GM18951 (cell line): ENCODE measurements at regions not wholly inside any gene's neighbourhood (a gene's known extent, or its start where the extent isn't known, plus 50 kb on each side); places are given as distances from the start of the nearest gene placed in this dataset.

Experiments
- POLR2A ChIP-seq: IDR thresholded peaks from 4 replicates; pipeline ENCODE4 v1.6.1; 2011; ENCODE audit warnings: mild to moderate bottlenecking; ENCODE audit not compliant: insufficient read length, insufficient read depth; ENCODE audit errors: extremely low read depth
- in situ Hi-C: fragments of 300-500 bp; cut with MboI; formaldehyde crosslinking; loops from one replicate; pipeline ENCODE4 v1.12.0; 2022; ENCODE audit warnings: low sequenced_read_pairs, mixed read lengths, inconsistent platforms; ENCODE audit not compliant: unreplicated experiment

GRCh38 chr9:23220957-23221356 is 605.1 kb downstream of the ELAVL2 start:
- no peak for TF ChIP-seq POLR2A
- in situ Hi-C loops: no loop called here

GRCh38 chr9:23229890-23230317 is 596.1 kb downstream of the ELAVL2 start:
- TF ChIP-seq POLR2A: no peak
- in situ Hi-C loops: no loop called here

DNA sequence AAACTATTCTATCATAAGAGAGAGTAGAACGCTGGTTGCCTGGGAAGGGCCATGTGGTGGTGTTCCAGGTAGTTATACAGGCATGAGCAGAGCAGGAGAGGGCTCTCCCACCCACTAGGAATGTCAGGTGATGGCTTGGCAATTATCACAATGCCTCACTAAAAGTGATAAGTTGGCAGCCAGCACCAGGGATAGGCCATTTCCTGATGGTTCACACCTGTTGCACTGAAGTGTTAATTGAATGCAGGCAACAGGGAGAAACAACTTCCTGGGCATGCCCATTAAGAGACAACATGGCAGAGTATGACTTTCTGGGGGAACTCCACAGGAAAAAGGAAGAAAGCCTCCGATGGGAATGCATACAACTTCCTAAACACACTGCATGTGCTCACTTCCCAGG is 593.2 kb downstream of the ELAVL2 start:
- in situ Hi-C loops: no loop called here
- TF ChIP-seq POLR2A: no peak

DNA sequence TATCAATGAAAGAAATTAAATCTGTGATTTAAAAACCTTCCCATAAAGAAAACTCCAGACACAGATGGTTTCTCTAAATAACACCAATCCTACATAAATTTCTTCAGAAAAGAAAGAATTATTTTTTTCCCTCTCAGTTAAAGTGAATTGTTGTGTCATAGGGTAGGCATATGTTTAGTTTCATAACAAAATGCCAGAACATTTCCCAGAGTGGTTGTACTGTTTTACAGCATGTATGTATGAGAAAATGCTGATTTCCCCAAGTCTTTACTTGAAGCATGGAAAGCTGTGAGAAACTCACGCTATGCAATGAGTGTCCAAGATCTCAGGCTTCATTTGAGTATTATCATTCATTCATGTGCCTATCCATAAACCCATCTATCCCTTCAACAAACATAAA is 582.5 kb downstream of the ELAVL2 start:
- no peak for TF ChIP-seq POLR2A
- in situ Hi-C loops: no loop called here

DNA sequence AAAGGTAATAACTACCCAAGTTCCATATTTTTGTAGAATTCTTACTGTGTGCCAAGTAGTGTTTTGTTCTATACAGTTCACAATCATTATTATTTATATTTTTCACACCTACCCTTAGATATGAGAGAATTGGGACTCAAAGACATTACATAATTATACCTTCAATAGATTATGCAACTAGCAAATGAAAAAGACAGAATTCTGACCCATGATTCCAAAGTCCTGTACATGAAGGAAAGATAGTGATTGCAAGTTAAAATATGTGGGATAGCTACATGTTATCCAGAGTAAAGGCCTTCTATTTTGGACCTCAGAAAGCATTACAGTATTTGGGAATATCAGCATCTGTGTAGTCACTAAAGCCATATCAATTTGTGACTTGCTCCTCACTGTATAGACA is 581.0 kb downstream of the ELAVL2 start:
- in situ Hi-C loops: no loop called here
- no peak for TF ChIP-seq POLR2A

GRCh38 chr9:23254404-23255184 is 571.4 kb downstream of the ELAVL2 start:
- in situ Hi-C loops: no loop called here
- TF ChIP-seq POLR2A: no peak

- in situ Hi-C loops: no loop called here
- TF ChIP-seq POLR2A: no peak
Measured at GRCh38 chr9:23255346-23255745, 570.7 kb downstream of the ELAVL2 start.

DNA sequence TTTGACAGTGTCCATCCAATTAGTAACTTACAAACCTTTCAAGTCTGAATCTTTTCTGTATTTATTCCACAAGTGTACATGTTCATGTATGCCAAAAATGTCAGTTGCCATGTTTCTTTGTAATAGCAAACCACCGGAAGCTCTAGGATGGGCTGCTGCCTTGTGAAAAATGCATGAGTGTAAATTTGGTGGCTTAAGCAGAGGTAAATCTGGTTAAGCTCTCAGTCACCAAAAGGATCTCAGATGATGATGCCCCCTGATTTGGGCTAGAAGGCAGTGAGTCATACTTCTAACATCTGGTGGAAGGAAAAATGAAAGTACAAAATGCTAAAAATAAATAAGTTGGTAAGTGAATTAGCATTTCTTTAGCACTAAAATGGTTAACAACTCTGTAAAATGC is 567.5 kb downstream of the ELAVL2 start:
- in situ Hi-C loops: no loop called here
- TF ChIP-seq POLR2A: no peak

DNA sequence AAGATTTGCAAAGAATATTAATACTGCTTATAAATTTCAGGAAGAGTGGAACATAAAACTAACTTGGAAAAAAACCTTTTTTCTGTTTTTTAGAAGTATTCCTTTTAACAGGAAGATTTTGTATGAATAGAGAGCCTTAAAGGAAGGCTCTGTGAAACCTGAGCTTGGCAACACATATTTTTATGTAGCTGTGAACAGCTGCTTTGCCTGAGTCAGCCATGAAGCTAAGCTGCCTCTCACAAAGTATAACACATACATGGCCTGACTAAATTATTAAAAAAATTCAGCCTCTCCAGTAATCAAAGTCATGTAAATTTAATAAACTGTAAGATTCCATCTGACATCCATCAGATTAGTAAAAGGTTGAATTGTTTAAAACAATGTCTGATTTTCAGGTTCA is 547.5 kb downstream of the ELAVL2 start:
- in situ Hi-C loops: no loop called here
- no peak for TF ChIP-seq POLR2A

GRCh38 chr9:23287390-23287789 is 538.6 kb downstream of the ELAVL2 start:
- TF ChIP-seq POLR2A: no peak
- in situ Hi-C loops: no loop called here

DNA sequence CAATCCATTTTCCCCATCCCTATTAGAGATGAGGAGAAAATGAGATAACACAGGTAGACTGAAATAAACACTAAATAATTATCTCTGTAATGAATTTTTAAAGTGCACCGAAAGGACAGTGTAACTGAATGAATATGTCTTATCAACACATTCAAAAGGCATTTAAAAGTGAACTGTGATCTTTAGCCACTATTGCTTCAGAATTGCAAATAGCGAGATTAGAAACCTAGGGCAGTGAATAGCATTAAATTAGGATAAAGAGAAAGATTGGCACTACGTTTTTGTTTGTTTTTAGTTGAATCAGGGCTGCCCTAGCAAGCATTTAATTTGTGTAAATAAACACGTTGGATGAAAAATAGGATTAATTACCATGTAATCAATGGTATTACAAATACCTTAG is 537.5 kb downstream of the ELAVL2 start:
- TF ChIP-seq POLR2A: no peak
- in situ Hi-C loops: no loop called here

- TF ChIP-seq POLR2A: no peak
- in situ Hi-C loops: no loop called here
Measured at GRCh38 chr9:23290973-23291372, 535.1 kb downstream of the ELAVL2 start.

- TF ChIP-seq POLR2A: no peak
- in situ Hi-C loops: no loop called here
Measured at GRCh38 chr9:23302281-23302680, 523.8 kb downstream of the ELAVL2 start.

GRCh38 chr9:23306731-23307130 is 519.3 kb downstream of the ELAVL2 start:
- in situ Hi-C loops: no loop called here
- no peak for TF ChIP-seq POLR2A
